Jurkat, Clone E6-1 (cell line): ENCODE measurements at regions not wholly inside any gene's neighbourhood (a gene's known extent, or its start where the extent isn't known, plus 50 kb on each side); places are given as distances from the start of the nearest gene placed in this dataset.
"Not testable (repeated sequence)": the region's sequence is repeated elsewhere in the genome, so short reads cannot be mapped to it uniquely, and the experiment has no call there.

Experiments
- DNase-seq: peaks from one replicate; pipeline ENCODE4 v3.0.0-alpha.2; 2011; ENCODE audit warnings: low read depth, low spot score
- H3K4me3 ChIP-seq: 2 replicates; pipeline ENCODE4 v1.5.1; 2011; ENCODE audit warnings: mild to moderate bottlenecking, low read length, control low read depth, moderate library complexity

GRCh38 chr10:23493711-23494110 lies 54.8 kb downstream of the OTUD1 start:
- no peak overlapping the region for H3K4me3 ChIP-seq
- no peak for DNase-seq

- DNase-seq: no peak
- H3K4me3 ChIP-seq: no peak overlapping the region
Observed at GRCh38 chr10:23496727-23497126, 57.9 kb downstream of the OTUD1 start.

GRCh38 chr10:23499372-23500132 lies 60.7 kb downstream of the OTUD1 start:
- H3K4me3 ChIP-seq: no peak overlapping the region
- no peak for DNase-seq

GRCh38 chr10:23505797-23506465 lies 67.1 kb downstream of the OTUD1 start:
- H3K4me3 ChIP-seq: no peak overlapping the region
- DNase-seq: no peak

GRCh38 chr10:23512355-23513058 lies 73.6 kb downstream of the OTUD1 start:
- no peak overlapping the region for H3K4me3 ChIP-seq
- no peak for DNase-seq

GRCh38 chr10:23513621-23514020 lies 74.7 kb downstream of the OTUD1 start:
- DNase-seq: not testable (repeated sequence)

GRCh38 chr10:23514321-23514720 lies 75.4 kb downstream of the OTUD1 start:
- DNase-seq: no peak
- H3K4me3 ChIP-seq: no peak overlapping the region

More at GRCh38 chr10:23513621-23514020, 74.7 kb downstream of the OTUD1 start:
- not testable (repeated sequence) for H3K4me3 ChIP-seq

GRCh38 chr10:23516530-23516929 lies 77.7 kb downstream of the OTUD1 start:
- no peak overlapping the region for H3K4me3 ChIP-seq
- no peak for DNase-seq

GRCh38 chr10:23517155-23517554 lies 78.3 kb downstream of the OTUD1 start:
- no peak for DNase-seq
- no peak overlapping the region for H3K4me3 ChIP-seq

- no peak for DNase-seq
- no peak overlapping the region for H3K4me3 ChIP-seq
Observed at GRCh38 chr10:23521735-23522134, 82.9 kb downstream of the OTUD1 start.

- H3K4me3 ChIP-seq: no peak overlapping the region
- DNase-seq: no peak
Observed at GRCh38 chr10:23522345-23522744, 83.5 kb downstream of the OTUD1 start.

GRCh38 chr10:23523251-23523650 lies 84.4 kb downstream of the OTUD1 start:
- no peak overlapping the region for H3K4me3 ChIP-seq
- no peak for DNase-seq

- peak; percentile 16 for DNase-seq
- H3K4me3 ChIP-seq: no peak overlapping the region
Observed at GRCh38 chr10:23525406-23525805, 86.5 kb downstream of the OTUD1 start.

GRCh38 chr10:23528419-23528818 lies 89.5 kb downstream of the OTUD1 start:
- DNase-seq: no peak
- H3K4me3 ChIP-seq: no peak overlapping the region

GRCh38 chr10:23529625-23530024 lies 90.8 kb downstream of the OTUD1 start:
- H3K4me3 ChIP-seq: no peak overlapping the region
- no peak for DNase-seq

- no peak overlapping the region for H3K4me3 ChIP-seq
- no peak for DNase-seq
Observed at GRCh38 chr10:23530079-23530478, 91.2 kb downstream of the OTUD1 start.

- DNase-seq: no peak
- no peak overlapping the region for H3K4me3 ChIP-seq
Observed at GRCh38 chr10:23533212-23533611, 94.3 kb downstream of the OTUD1 start.

- no peak for DNase-seq
- H3K4me3 ChIP-seq: no peak overlapping the region
Observed at GRCh38 chr10:23534326-23534725, 95.5 kb downstream of the OTUD1 start.

- no peak overlapping the region for H3K4me3 ChIP-seq
Observed at GRCh38 chr10:23534761-23535160, 95.9 kb downstream of the OTUD1 start.

GRCh38 chr10:23535381-23535780 lies 96.5 kb downstream of the OTUD1 start:
- DNase-seq: no peak
- H3K4me3 ChIP-seq: no peak overlapping the region

More at GRCh38 chr10:23534761-23535160, 95.9 kb downstream of the OTUD1 start:
- DNase-seq: no peak
